ENCODE measurements at regions not wholly inside any gene's neighbourhood (a gene's known extent, or its start where the extent isn't known, plus 50 kb on each side); places are given as distances from the start of the nearest gene placed in this dataset.

- TF ChIP-seq CTCF (IDR thresholded peaks at IDR 0.05) (no peak), POLR2A (IDR thresholded peaks at IDR 0.05) (no peak)
Measured at GRCh38 chr13:76607866-76608265, 278.3 kb downstream of the KCTD12 start.
